ENCODE measurements at regions not wholly inside any gene's neighbourhood (a gene's known extent, or its start where the extent isn't known, plus 50 kb on each side); places are given as distances from the start of the nearest gene placed in this dataset.

DNA sequence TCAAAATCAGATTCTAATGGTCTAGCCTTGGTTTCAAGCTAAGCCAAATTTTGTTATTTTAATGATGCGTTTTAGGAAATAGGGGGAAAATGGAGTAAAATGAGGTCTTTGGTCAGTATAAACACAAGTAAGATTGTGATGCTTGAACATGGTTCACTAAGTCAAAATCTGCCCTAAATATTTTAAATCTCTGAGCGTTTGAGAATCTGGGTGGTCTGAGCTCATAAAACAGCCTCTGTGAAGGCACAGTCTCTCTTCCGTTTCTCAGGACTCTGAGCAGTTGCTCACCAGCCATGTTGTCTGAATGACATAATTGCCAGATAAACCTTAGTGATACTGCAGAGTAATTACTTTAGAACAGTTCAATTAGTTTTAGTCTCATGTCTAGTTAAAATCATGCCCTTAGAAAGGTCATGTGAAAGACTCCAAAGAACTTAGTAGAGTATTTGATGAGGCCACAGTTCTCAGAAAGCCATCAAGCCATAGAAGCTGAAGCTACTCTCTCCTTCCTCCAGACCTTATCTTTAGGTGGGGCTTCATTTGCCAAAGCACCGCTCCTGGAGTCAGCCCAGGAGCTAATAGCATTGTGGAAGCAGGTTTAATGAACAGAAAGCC, 257.1 kb upstream of the MAP3K1 start:
- TF ChIP-seq CTCF (IDR thresholded peaks at IDR 0.05): no peak
- TF ChIP-seq POLR2A (IDR thresholded peaks at IDR 0.05): no peak

Measured in upper lobe of left lung (tissue), 4 donors.